Psoas muscle (tissue), 7 donors: ENCODE measurements at regions not wholly inside any gene's neighbourhood (a gene's known extent, or its start where the extent isn't known, plus 50 kb on each side); places are given as distances from the start of the nearest gene placed in this dataset.

Experiments
- ATAC-seq, 4 donors: fragments of 200-7000 bp; cut with Tn5 transposase; one replicate each; pipeline ENCODE4 v1.9.1; 2020; ENCODE audit warnings: moderate library complexity in 3 of 4, mild to moderate bottlenecking in 2 of 4
- DNase-seq, 2 donors: peaks; one replicate each; pipeline ENCODE4 v3.0.0-alpha.2; 2020
- H3K27ac ChIP-seq: fragments of 200-600 bp; one replicate; pipeline ENCODE4 v1.8.0; 2022
- H3K27me3 ChIP-seq, 3 donors: fragments of 200-600 bp in 1 of 3; one replicate each; pipeline versions ENCODE4 v1.6.1 to v1.8.0; 2013 to 2022; ENCODE audit warnings: low read length in 2 of 3, mild to moderate bottlenecking in 2 of 3, moderate library complexity in 1 of 3; ENCODE audit not compliant: insufficient read depth in 3 of 3
- H3K36me3 ChIP-seq, 2 donors: fragments of 200-600 bp in 1 of 2; one replicate each; pipeline versions ENCODE4 v1.6.1 to v1.8.0; 2013 to 2022; ENCODE audit warnings: low read depth in 1 of 2, mild to moderate bottlenecking in 1 of 2, moderate library complexity in 1 of 2; ENCODE audit not compliant: insufficient read depth in 1 of 2
- H3K4me1 ChIP-seq: fragments of 200-600 bp; one replicate; pipeline ENCODE4 v1.8.0; 2022
- H3K4me3 ChIP-seq: fragments of 200-600 bp; one replicate; pipeline ENCODE4 v1.8.0; 2022; ENCODE audit warnings: mild to moderate bottlenecking
- H3K9me3 ChIP-seq: fragments of 200-600 bp; one replicate; pipeline ENCODE4 v1.8.0; 2022
- CTCF ChIP-seq: fragments of 200-600 bp; IDR thresholded peaks from one replicate; pipeline ENCODE4 v1.8.0; 2022; ENCODE audit warnings: antibody characterized with exemption
- WGBS, 3 donors: extraction: QIAGEN DNeasy Blood & Tissue Kit; methylation state at CpG; one replicate each; pipeline versions ENCODE4 v1.1.6 to v1.1.7; 2013; 5-methylcytosine and 5-hydroxymethylcytosine counted together
- intact Hi-C, 2 donors: fragments of 100-400 bp; cut with DNase I; formaldehyde crosslinking; loops; one replicate each; pipeline versions ENCODE4 v1.11.0 to v1.14.2; 2022
- donor health status: healthy with polysubstance abuse.
- donor health status: DM: no; HTN: no; CAD: no; lungs with moderate emphysema.
- donor health status: Bipolar disorder and iron deficiency.
- donor health status: healthy.
- donor health status: DM: yes; HTN: yes; CAD: no.
- donor health status: DM: no; HTN: no; CAD: no.
- donor health status: DM: yes; HTN: yes; CAD: no.

- Histone ChIP-seq H3K9me3 (no peaks in the 10 kb centered on the region), H3K4me3 (no peak overlapping the region), H3K36me3 (no peaks in the 10 kb centered on the region), H3K27me3 (no peaks in the 10 kb centered on the region), H3K4me1 (no peaks in the 10 kb centered on the region), H3K27ac (no peak overlapping the region)
- no peak for DNase-seq
- ATAC-seq, result no peak
- intact Hi-C loops, result no loop called here
- WGBS, 3 donors, result 89 to 95% (median 92%) methylated on average over 3 of the region's 3 CpGs
- no peak for TF ChIP-seq CTCF
Measured at GRCh38 chr1:80250573-80251168, 1244.1 kb upstream of the ADGRL4 start.

DNA sequence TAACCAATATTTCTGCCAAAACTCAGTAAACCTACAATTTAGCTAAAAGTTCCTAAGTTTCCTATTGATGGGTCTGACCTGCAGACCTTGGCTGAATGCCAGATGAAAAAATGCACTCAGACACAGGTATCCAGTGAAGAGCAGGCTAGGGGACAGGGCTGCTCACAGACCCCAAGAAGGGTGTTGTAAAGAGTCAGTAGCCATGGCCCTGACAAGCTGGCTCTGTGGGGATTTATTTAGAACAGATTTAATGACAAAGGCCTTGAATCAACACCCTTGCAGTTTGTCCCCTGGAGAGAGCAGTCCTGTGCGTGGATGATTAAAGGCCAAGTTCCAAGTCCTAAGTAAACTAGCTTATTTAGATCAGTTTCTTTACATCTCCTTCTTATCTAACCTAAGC is 1243.2 kb upstream of the ADGRL4 start:
- intact Hi-C loops, result no loop called here
- 80 to 95% (median 90%) methylated on average over 1 of the region's 1 CpG for WGBS, 3 donors
- ATAC-seq, result no peak

DNA sequence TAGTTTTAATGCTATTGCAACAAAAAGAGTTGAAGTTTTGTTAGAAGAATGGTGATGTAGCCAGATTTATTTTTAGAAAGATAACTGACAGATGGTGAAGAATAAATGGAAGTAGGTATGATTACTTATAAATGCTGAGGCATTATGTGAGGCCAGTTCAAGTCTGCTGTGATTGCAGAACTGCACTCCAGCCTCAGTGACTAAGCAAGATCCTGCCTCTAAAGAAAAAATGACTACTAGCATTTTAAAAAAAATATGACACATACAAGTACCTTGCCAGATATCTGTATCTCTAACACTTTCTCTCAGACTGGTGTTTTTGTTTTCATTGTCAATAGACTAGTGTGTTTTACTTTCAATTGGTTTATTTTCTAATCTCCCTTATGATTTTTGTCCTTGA is 1242.4 kb upstream of the ADGRL4 start:
- intact Hi-C loops, result no loop called here
- H3K36me3 ChIP-seq, result no peaks in the 10 kb centered on the region
- H3K27ac ChIP-seq, result no peak overlapping the region
- H3K4me3 ChIP-seq, result no peak overlapping the region
- TF ChIP-seq CTCF, result no peak
- no peak for DNase-seq
- H3K27me3 ChIP-seq, result no peaks in the 10 kb centered on the region
- H3K9me3 ChIP-seq, result no peaks in the 10 kb centered on the region
- no peak for ATAC-seq
- H3K4me1 ChIP-seq, result no peaks in the 10 kb centered on the region

More for the DNA sequence above, 1243.2 kb upstream of the ADGRL4 start:
- no peak overlapping the region for H3K4me3 ChIP-seq
- H3K4me1 ChIP-seq, result no peaks in the 10 kb centered on the region
- H3K27me3 ChIP-seq, result no peaks in the 10 kb centered on the region
- no peaks in the 10 kb centered on the region for H3K9me3 ChIP-seq
- no peak for DNase-seq
- H3K36me3 ChIP-seq, result no peaks in the 10 kb centered on the region
- H3K27ac ChIP-seq, result no peak overlapping the region
- TF ChIP-seq CTCF, result no peak

DNA sequence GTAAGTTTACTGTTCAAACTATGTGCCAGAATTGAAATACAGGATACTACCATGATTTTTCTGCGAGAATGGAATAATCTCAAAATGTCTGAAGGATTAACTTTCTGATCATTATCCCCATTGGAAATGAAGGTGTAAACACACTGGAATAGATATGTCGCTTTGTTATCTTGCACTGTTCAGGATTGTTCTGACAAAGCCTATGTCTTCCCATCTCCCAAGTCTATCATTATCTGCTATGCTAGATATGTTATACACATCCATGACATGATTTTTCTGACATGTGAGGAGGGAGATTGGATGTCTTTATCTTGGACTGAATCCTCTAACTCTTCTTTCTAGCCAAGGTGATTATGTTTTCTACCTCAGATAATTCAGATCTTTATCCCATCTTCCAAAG is 1239.3 kb upstream of the ADGRL4 start:
- Histone ChIP-seq H3K4me1 (no peaks in the 10 kb centered on the region), H3K36me3 (no peaks in the 10 kb centered on the region), H3K9me3 (no peaks in the 10 kb centered on the region), H3K27me3 (no peaks in the 10 kb centered on the region), H3K27ac (no peak overlapping the region), H3K4me3 (no peak overlapping the region)
- intact Hi-C loops, result no loop called here
- DNase-seq (no peak), ATAC-seq (no peak)
- no peak for TF ChIP-seq CTCF
- WGBS, 3 donors, result 89 to 92% (median 91%) methylated on average over 2 of the region's 2 CpGs

DNA sequence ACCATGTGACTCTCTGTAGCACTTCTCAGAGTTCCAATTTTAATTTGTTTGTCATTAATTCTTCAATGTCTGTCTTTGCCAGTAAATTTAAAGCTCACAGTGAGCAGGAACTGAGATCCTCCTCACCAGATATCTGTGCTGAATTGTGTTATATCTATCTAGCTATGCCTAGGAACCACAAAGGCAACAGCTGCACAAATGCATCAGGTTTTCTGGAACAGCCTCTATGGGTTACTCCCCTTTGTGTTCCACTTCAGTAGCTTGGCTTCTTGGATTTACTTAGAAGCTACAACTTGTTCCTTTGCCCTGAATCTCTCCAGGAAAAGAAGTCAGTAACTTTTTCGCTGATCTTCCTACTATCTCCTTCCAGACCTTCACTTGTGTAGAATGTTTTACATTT is 1237.8 kb upstream of the ADGRL4 start:
- Histone ChIP-seq H3K27me3 (no peaks in the 10 kb centered on the region), H3K36me3 (no peaks in the 10 kb centered on the region), H3K27ac (no peak overlapping the region), H3K9me3 (no peaks in the 10 kb centered on the region), H3K4me1 (no peaks in the 10 kb centered on the region), H3K4me3 (no peak overlapping the region)
- ATAC-seq, result no peak
- 83 to 85% (median 84%) methylated on average over 1 of the region's 1 CpG for WGBS, 3 donors
- intact Hi-C loops, result no loop called here
- no peak for TF ChIP-seq CTCF
- no peak for DNase-seq
